IMR-90 (cell line): ENCODE measurements at regions not wholly inside any gene's neighbourhood (a gene's known extent, or its start where the extent isn't known, plus 50 kb on each side); places are given as distances from the start of the nearest gene placed in this dataset.

ENCODE experiments used
- ATAC-seq: fragments of 200-7000 bp; cut with Tn5 transposase; 2 replicates; pipeline ENCODE4 v1.9.1; 2020; ENCODE audit warnings: low read depth, mild to moderate bottlenecking, moderate library complexity
- BruUV-seq: library from RNA; stranded (reverse); fragments of 400-500 nt; replicated peaks from 2 replicates; lab custom pipeline; 2021; lab: Mats Ljungman, UMichigan
- CTCF ChIA-PET: fragments of 300-600 bp; formaldehyde crosslinking; extraction: SDS; loops from one replicate; lab custom pipeline; 2021; ENCODE audit warnings: antibody characterized with exemption; lab: Yijun Ruan, JAX
- POLR2A ChIA-PET: fragments of 300-600 bp; sonication (Branson Sonifier 250); formaldehyde crosslinking; loops from one replicate; lab custom pipeline; 2022; ENCODE audit warnings: antibody characterized with exemption; ENCODE audit not compliant: unreplicated experiment; lab: Charles Lee
- DNase-seq: peaks from one replicate; pipeline ENCODE4 v3.0.0; 2013
- H2AFZ ChIP-seq: replicated peaks from 2 replicates; pipeline ENCODE3; 2013; ENCODE audit warnings: low read length, mild to moderate bottlenecking; ENCODE audit not compliant: poor library complexity
- H2AK5ac ChIP-seq: 2 replicates; pipeline ENCODE4 v1.6.1; 2013; ENCODE audit warnings: low read depth, low read length, inconsistent platforms
- H2AK9ac ChIP-seq: replicated peaks from 2 replicates; pipeline ENCODE3; 2013; ENCODE audit warnings: mild to moderate bottlenecking, low read depth, low read length, moderate library complexity; ENCODE audit not compliant: poor library complexity
- H2BK120ac ChIP-seq: 2 replicates; pipeline ENCODE4 v1.6.1; 2013; ENCODE audit warnings: low read depth, low read length, inconsistent platforms
- H2BK15ac ChIP-seq: 3 replicates; pipeline ENCODE4 v1.6.1; 2013; ENCODE audit warnings: low read depth, low read length, inconsistent platforms
- H2BK20ac ChIP-seq: 2 replicates; pipeline ENCODE4 v1.6.1; 2013; ENCODE audit warnings: low read depth, mild to moderate bottlenecking, inconsistent platforms, low read length, moderate library complexity
- H2BK5ac ChIP-seq: 2 replicates; pipeline ENCODE4 v1.6.1; 2013; ENCODE audit warnings: mild to moderate bottlenecking, low read depth, low read length, inconsistent platforms; ENCODE audit not compliant: poor library complexity, severe bottlenecking
- H3K14ac ChIP-seq: replicated peaks from 2 replicates; pipeline ENCODE4 v1.6.1; 2013; ENCODE audit warnings: low read depth, low read length, inconsistent platforms
- H3K18ac ChIP-seq: 2 replicates; pipeline ENCODE4 v1.6.1; 2013; ENCODE audit warnings: low read depth, low read length, control low read depth
- H3K23ac ChIP-seq: 2 replicates; pipeline ENCODE4 v1.6.1; 2013; ENCODE audit warnings: low read depth, low read length, inconsistent platforms
- H3K27ac ChIP-seq: 2 replicates; pipeline ENCODE4 v1.5.1; 2013; ENCODE audit warnings: mild to moderate bottlenecking, control low read depth, low read length; ENCODE audit not compliant: insufficient read depth
- H3K27me3 ChIP-seq: 2 replicates; pipeline ENCODE4 v1.6.1; 2013; ENCODE audit warnings: low read length; ENCODE audit not compliant: control insufficient read depth, insufficient read depth
- H3K36me3 ChIP-seq: 2 replicates; pipeline ENCODE4 v1.6.1; 2013; ENCODE audit warnings: low read length, mixed read lengths; ENCODE audit not compliant: control insufficient read depth, insufficient read depth
- H3K4ac ChIP-seq: 2 replicates; pipeline ENCODE4 v1.6.1; 2013; ENCODE audit warnings: low read depth, low read length, inconsistent platforms
- H3K4me1 ChIP-seq: 2 replicates; pipeline ENCODE4 v1.6.1; 2013; ENCODE audit warnings: low read length, mixed read lengths; ENCODE audit not compliant: control insufficient read depth, insufficient read depth
- H3K4me2 ChIP-seq: 2 replicates; pipeline ENCODE4 v1.6.1; 2013; ENCODE audit warnings: low read depth, mild to moderate bottlenecking, control low read depth, low read length, moderate library complexity
- H3K4me3 ChIP-seq: 2 replicates; pipeline ENCODE4 v1.5.1; 2013; ENCODE audit warnings: low read depth, mild to moderate bottlenecking, control low read depth, low read length, moderate library complexity; ENCODE audit not compliant: insufficient read depth
- H3K56ac ChIP-seq: 2 replicates; pipeline ENCODE4 v1.6.1; 2013; ENCODE audit warnings: low read length, inconsistent platforms; ENCODE audit not compliant: insufficient read depth; ENCODE audit errors: extremely low read depth
- H3K79me1 ChIP-seq, 2 experiments: 2 replicates each; pipeline ENCODE4 v1.6.1; 2013; ENCODE audit warnings: low read length in 2 of 2, inconsistent platforms in 1 of 2, low read depth in 1 of 2
- H3K9ac ChIP-seq: 2 replicates; pipeline ENCODE4 v1.6.1; 2013; ENCODE audit warnings: low read depth, low read length, control low read depth
- H3K9me1 ChIP-seq: 2 replicates; pipeline ENCODE4 v1.6.1; 2013; ENCODE audit warnings: low read length, inconsistent platforms; ENCODE audit not compliant: insufficient read depth
- H3K9me3 ChIP-seq: 2 replicates; pipeline ENCODE4 v1.6.1; 2013; ENCODE audit warnings: low read length; ENCODE audit not compliant: control insufficient read depth, insufficient read depth
- H4K20me1 ChIP-seq: 2 replicates; pipeline ENCODE4 v1.6.1; 2013; ENCODE audit warnings: low read length, inconsistent platforms; ENCODE audit not compliant: insufficient read depth
- H4K5ac ChIP-seq: 2 replicates; pipeline ENCODE4 v1.6.1; 2013; ENCODE audit warnings: mild to moderate bottlenecking, low read depth, low read length, control low read depth
- H4K8ac ChIP-seq, 2 experiments: 2 replicates each; pipeline ENCODE4 v1.6.1; 2013; ENCODE audit warnings: low read depth in 2 of 2, low read length in 2 of 2, control low read depth in 1 of 2, inconsistent platforms in 1 of 2
- H4K91ac ChIP-seq: 2 replicates; pipeline ENCODE4 v1.6.1; 2013; ENCODE audit warnings: low read depth, low read length, inconsistent platforms; ENCODE audit not compliant: insufficient read depth
- BHLHE40 ChIP-seq: fragments of 150-350 bp; IDR thresholded peaks from 2 replicates; pipeline ENCODE4 v1.6.1; 2016; ENCODE audit warnings: mild to moderate bottlenecking, low read depth, low read length
- CEBPB ChIP-seq: IDR thresholded peaks from 2 replicates; pipeline ENCODE4 v1.6.1; 2012; ENCODE audit warnings: low read depth, low read length, improper control_type of control experiment
- ELK1 ChIP-seq: fragments of 150-350 bp; IDR thresholded peaks from 2 replicates; pipeline ENCODE4 v1.6.1; 2016; ENCODE audit warnings: low read depth, mild to moderate bottlenecking, low read length, moderate library complexity, borderline replicate concordance
- MAFK ChIP-seq: IDR thresholded peaks from 2 replicates; pipeline ENCODE4 v1.6.1; 2012; ENCODE audit warnings: low read depth, low read length, improper control_type of control experiment
- MAZ ChIP-seq: IDR thresholded peaks from 2 replicates; pipeline ENCODE4 v1.6.1; 2012; ENCODE audit warnings: low read depth, mild to moderate bottlenecking, low read length, improper control_type of control experiment, moderate library complexity, borderline replicate concordance
- NFE2L2 ChIP-seq: fragments of 150-350 bp; IDR thresholded peaks from 2 replicates; pipeline ENCODE4 v1.6.1; 2016; ENCODE audit warnings: low read depth, mild to moderate bottlenecking, low read length
- POLR2A ChIP-seq: IDR thresholded peaks from 2 replicates; pipeline ENCODE4 v1.6.1; 2012; ENCODE audit warnings: mild to moderate bottlenecking, low read depth, low read length
- RAD21 ChIP-seq: IDR thresholded peaks from 2 replicates; pipeline ENCODE4 v1.6.1; 2012; ENCODE audit warnings: low read length, improper control_type of control experiment
- RCOR1 ChIP-seq: IDR thresholded peaks from 2 replicates; pipeline ENCODE4 v1.6.1; 2012; ENCODE audit warnings: mild to moderate bottlenecking, low read length, improper control_type of control experiment; ENCODE audit not compliant: insufficient replicate concordance
- RFX5 ChIP-seq: IDR thresholded peaks from 2 replicates; pipeline ENCODE4 v1.8.0; 2012; ENCODE audit warnings: low read depth, mild to moderate bottlenecking, low read length, moderate library complexity
- SMC3 ChIP-seq: fragments of 150-350 bp; IDR thresholded peaks from 2 replicates; pipeline ENCODE4 v1.6.1; 2016; ENCODE audit warnings: low read depth, mild to moderate bottlenecking, antibody characterized with exemption, low read length, moderate library complexity
- USF2 ChIP-seq: fragments of 150-350 bp; IDR thresholded peaks from 2 replicates; pipeline ENCODE4 v1.6.1; 2017; ENCODE audit warnings: mild to moderate bottlenecking, antibody characterized with exemption, low read length, low read depth
- WGBS, 2 experiments: methylation state at CpG; one replicate each; pipeline versions ENCODE4 v1.1.5 to v1.1.7; 2013; ENCODE audit warnings: missing lambda C conversion rate in 2 of 2; ENCODE audit not compliant: insufficient read length in 1 of 2; ENCODE audit errors: extremely low coverage in 2 of 2; 5-methylcytosine and 5-hydroxymethylcytosine counted together
- dilution Hi-C: fragments of 300-500 bp; cut with HindIII; formaldehyde crosslinking; loops from one replicate; pipeline ENCODE4 v1.14.3; 2018; ENCODE audit warnings: low sequenced_read_pairs; ENCODE audit not compliant: unreplicated experiment
- in situ Hi-C: fragments of 300-500 bp; cut with MboI; formaldehyde crosslinking; loops from 3 replicates; pipeline ENCODE4 v1.14.3; 2019; ENCODE audit warnings: low sequenced_read_pairs, inconsistent platforms, mixed read lengths
- intact Hi-C: fragments of 100-400 bp; cut with micrococcal nuclease; formaldehyde crosslinking; loops from 2 replicates; pipeline ENCODE4 v1.10.0; 2022
- TF ChIP-seq, protein P1 (sequence below): conservative IDR thresholded peaks from 2 replicates; pipeline ENCODE4 v1.5.1; 2012; ENCODE audit warnings: mild to moderate bottlenecking, low read depth, low read length, improper control_type of control experiment

- no peak overlapping the region for H3K4me3 ChIP-seq
- no peak overlapping the region for H3K4ac ChIP-seq
- no peak overlapping the region for H4K91ac ChIP-seq
- no peaks in the 10 kb centered on the region for H3K9me1 ChIP-seq
- TF ChIP-seq BHLHE40 (no peak), ELK1 (no peak), SMC3 (no peak), MAFK (no peak), RFX5 (no peak), POLR2A (no peak), MAZ (no peak), RCOR1 (no peak), USF2 (no peak), CEBPB (no peak), RAD21 (no peak), NFE2L2 (no peak)
- TF ChIP-seq, protein P1, sequence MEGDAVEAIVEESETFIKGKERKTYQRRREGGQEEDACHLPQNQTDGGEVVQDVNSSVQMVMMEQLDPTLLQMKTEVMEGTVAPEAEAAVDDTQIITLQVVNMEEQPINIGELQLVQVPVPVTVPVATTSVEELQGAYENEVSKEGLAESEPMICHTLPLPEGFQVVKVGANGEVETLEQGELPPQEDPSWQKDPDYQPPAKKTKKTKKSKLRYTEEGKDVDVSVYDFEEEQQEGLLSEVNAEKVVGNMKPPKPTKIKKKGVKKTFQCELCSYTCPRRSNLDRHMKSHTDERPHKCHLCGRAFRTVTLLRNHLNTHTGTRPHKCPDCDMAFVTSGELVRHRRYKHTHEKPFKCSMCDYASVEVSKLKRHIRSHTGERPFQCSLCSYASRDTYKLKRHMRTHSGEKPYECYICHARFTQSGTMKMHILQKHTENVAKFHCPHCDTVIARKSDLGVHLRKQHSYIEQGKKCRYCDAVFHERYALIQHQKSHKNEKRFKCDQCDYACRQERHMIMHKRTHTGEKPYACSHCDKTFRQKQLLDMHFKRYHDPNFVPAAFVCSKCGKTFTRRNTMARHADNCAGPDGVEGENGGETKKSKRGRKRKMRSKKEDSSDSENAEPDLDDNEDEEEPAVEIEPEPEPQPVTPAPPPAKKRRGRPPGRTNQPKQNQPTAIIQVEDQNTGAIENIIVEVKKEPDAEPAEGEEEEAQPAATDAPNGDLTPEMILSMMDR, result no peak
- H3K18ac ChIP-seq, result no peak overlapping the region
- H2AK5ac ChIP-seq, result no peak overlapping the region
- no peak overlapping the region for H3K4me2 ChIP-seq
- BruUV-seq, result no TSS peak
- no peaks in the 10 kb centered on the region for H3K36me3 ChIP-seq
- CTCF ChIA-PET, result interaction anchor here (0.6 kb wide), 1 partner anchor 22 kb away, joined by 3 read pairs; no protein-coding TSS in a partner anchor
- in situ Hi-C loops, result no loop called here
- POLR2A ChIA-PET, result no interaction called here
- no CpG with 5 or more reads among the region's 1 CpG for WGBS, 2 experiments
- H2AFZ ChIP-seq, result no peak overlapping the region
- H3K9me3 ChIP-seq, result no peaks in the 10 kb centered on the region
- no peak overlapping the region for H3K27ac ChIP-seq
- ATAC-seq (no peak), DNase-seq (no peak)
- intact Hi-C loops, result no loop called here
- no peak overlapping the region for H2BK15ac ChIP-seq
- no peaks in the 10 kb centered on the region for H3K4me1 ChIP-seq
- no peak overlapping the region for H2AK9ac ChIP-seq
- H4K5ac ChIP-seq, result no peak overlapping the region
- no peak overlapping the region for H2BK20ac ChIP-seq
- no peak overlapping the region for H4K8ac ChIP-seq
- H3K23ac ChIP-seq, result no peak overlapping the region
- no peak overlapping the region for H3K14ac ChIP-seq
- no peak overlapping the region for H2BK5ac ChIP-seq
- no peak overlapping the region for H3K56ac ChIP-seq
- H2BK120ac ChIP-seq, result no peak overlapping the region
- no peak overlapping the region for H3K9ac ChIP-seq
- dilution Hi-C loops, result no loop called here
- no peaks in the 10 kb centered on the region for H3K79me1 ChIP-seq
- no peaks in the 10 kb centered on the region for H4K20me1 ChIP-seq
- H3K27me3 ChIP-seq, result no peaks in the 10 kb centered on the region
These were observed 1272.1 kb downstream of the EPHA7 start for GRCh38 chr6:92147246-92147645.
